Sigmoid colon (tissue), 6 donors: ENCODE measurements at regions not wholly inside any gene's neighbourhood (a gene's known extent, or its start where the extent isn't known, plus 50 kb on each side); places are given as distances from the start of the nearest gene placed in this dataset.

ENCODE experiments used
- DNase-seq: peaks from one replicate; pipeline ENCODE4 v3.0.0-alpha.2; 2019
- H3K27ac ChIP-seq, 4 donors: fragments of 200-600 bp; sonication (generic); one replicate each; pipeline ENCODE4 v1.5.1; 2016 to 2019; ENCODE audit warnings: mild to moderate bottlenecking in 1 of 4
- H3K27me3 ChIP-seq, 3 donors: fragments of 200-600 bp; sonication (generic); one replicate each; pipeline ENCODE4 v1.5.1; 2019; ENCODE audit warnings: mild to moderate bottlenecking in 1 of 3
- H3K36me3 ChIP-seq, 4 donors: fragments of 200-600 bp; sonication (generic); one replicate each; pipeline ENCODE4 v1.5.1; 2016 to 2019
- H3K4me1 ChIP-seq, 4 donors: fragments of 200-600 bp; sonication (generic); one replicate each; pipeline ENCODE4 v1.5.1; 2017 to 2019
- H3K4me3 ChIP-seq, 4 donors: fragments of 200-600 bp; sonication (generic); one replicate each; pipeline ENCODE4 v1.5.1; 2017 to 2019; ENCODE audit warnings: mild to moderate bottlenecking in 2 of 4, moderate library complexity in 1 of 4
- H3K9me3 ChIP-seq, 4 donors: fragments of 200-600 bp in 3 of 4; sonication (generic) in 3 of 4; one replicate each; pipeline versions ENCODE4 v1.5.1 to v1.6.1; 2013 to 2019
- CTCF ChIP-seq, 4 experiments: fragments of 450-650 bp in 3 of 4; fragments of 200-600 bp in 1 of 4; IDR thresholded peaks; one replicate each; pipeline ENCODE4 v1.5.1; 2016 to 2019; ENCODE audit warnings: antibody characterized with exemption in 4 of 4, mild to moderate bottlenecking in 3 of 4, moderate library complexity in 2 of 4
- EP300 ChIP-seq, 4 donors: sonication (generic); formaldehyde crosslinking; IDR thresholded peaks; one replicate each; pipeline ENCODE4 v1.6.1; 2017; ENCODE audit warnings: antibody characterized with exemption in 4 of 4
- POLR2A ChIP-seq, 2 donors: fragments of 450-650 bp; IDR thresholded peaks; one replicate each; pipeline ENCODE4 v1.6.1; 2016; ENCODE audit warnings: antibody characterized with exemption in 2 of 2, mild to moderate bottlenecking in 2 of 2, moderate library complexity in 2 of 2
- POLR2AphosphoS5 ChIP-seq, 4 donors: sonication (generic); formaldehyde crosslinking; IDR thresholded peaks; one replicate each; pipeline ENCODE4 v1.6.1; 2017; ENCODE audit warnings: antibody characterized with exemption in 4 of 4
- WGBS, 2 donors: extraction: QIAGEN DNeasy Blood & Tissue Kit; methylation state at CpG; one replicate each; pipeline ENCODE4 v1.1.7; 2013; 5-methylcytosine and 5-hydroxymethylcytosine counted together
- intact Hi-C: fragments of 100-400 bp; cut with DNase I; formaldehyde crosslinking; loops from one replicate; pipeline ENCODE4 v1.15.1; 2023
- donor health status: healthy with polysubstance abuse.
- donor health status: healthy.

GRCh38 chr7:90025771-90026170, 128.5 kb upstream of the STEAP1 start:
- no peaks in the 10 kb centered on the region for H3K27me3 ChIP-seq
- WGBS, 2 donors: 87 to 89% methylated on average over 1 of the region's 1 CpG
- TF ChIP-seq EP300 (IDR thresholded peaks at IDR 0.05): no peak
- intact Hi-C loops: no loop called here
- no peak for DNase-seq
- no peak overlapping the region for H3K4me3 ChIP-seq
- no peaks in the 10 kb centered on the region for H3K4me1 ChIP-seq
- no peak overlapping the region for H3K27ac ChIP-seq
- H3K36me3 ChIP-seq: no peaks in the 10 kb centered on the region
- H3K9me3 ChIP-seq: no peaks in the 10 kb centered on the region

GRCh38 chr7:90033850-90034249, 120.4 kb upstream of the STEAP1 start:
- WGBS, 2 donors: 84 to 85% methylated on average over 4 of the region's 4 CpGs
- intact Hi-C loops: no loop called here

DNA sequence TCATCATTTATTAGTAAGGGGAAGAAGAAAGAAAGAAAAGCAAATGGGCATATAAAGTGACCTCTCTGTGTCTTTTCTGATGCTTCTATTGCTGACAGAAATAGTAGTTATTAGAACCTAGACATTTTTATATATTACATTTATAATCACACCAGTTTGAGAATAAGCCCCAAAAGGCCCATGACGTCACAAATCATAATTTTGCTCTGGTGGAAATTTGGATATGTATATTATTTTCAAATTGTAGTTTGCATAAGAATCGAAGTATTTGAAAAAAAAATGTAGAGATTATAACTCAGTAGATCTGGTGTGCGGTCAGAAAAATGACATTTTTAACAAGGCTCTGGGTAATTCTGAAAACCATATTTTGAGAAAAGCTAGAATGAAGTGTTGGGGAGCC, 101.2 kb upstream of the STEAP1 start:
- intact Hi-C loops: no loop called here
- WGBS, 2 donors: 82 to 89% methylated on average over 3 of the region's 3 CpGs
- Histone ChIP-seq H3K4me1 (no peaks in the 10 kb centered on the region), H3K4me3 (no peak overlapping the region), H3K36me3 (no peaks in the 10 kb centered on the region), H3K27ac (no peak overlapping the region), H3K9me3 (no peaks in the 10 kb centered on the region), H3K27me3 (no peaks in the 10 kb centered on the region)
- TF ChIP-seq POLR2AphosphoS5 (IDR thresholded peaks at IDR 0.05) (no peak), CTCF (IDR thresholded peaks at IDR 0.05) (no peak), POLR2A (IDR thresholded peaks at IDR 0.05) (no peak), EP300 (IDR thresholded peaks at IDR 0.05) (no peak)
- no peak for DNase-seq

More at GRCh38 chr7:90033850-90034249, 120.4 kb upstream of the STEAP1 start:
- no peak overlapping the region for H3K27ac ChIP-seq
- H3K9me3 ChIP-seq: no peaks in the 10 kb centered on the region
- H3K36me3 ChIP-seq: no peaks in the 10 kb centered on the region
- no peaks in the 10 kb centered on the region for H3K27me3 ChIP-seq
- no peaks in the 10 kb centered on the region for H3K4me1 ChIP-seq
- no peak for TF ChIP-seq EP300 (IDR thresholded peaks at IDR 0.05)
- no peak for TF ChIP-seq CTCF (IDR thresholded peaks at IDR 0.05)
- no peak for TF ChIP-seq POLR2A (IDR thresholded peaks at IDR 0.05)
- TF ChIP-seq POLR2AphosphoS5 (IDR thresholded peaks at IDR 0.05): no peak
- no peak overlapping the region for H3K4me3 ChIP-seq
- no peak for DNase-seq

- intact Hi-C loops: no loop called here
- no peaks in the 10 kb centered on the region for H3K27me3 ChIP-seq
- no peaks in the 10 kb centered on the region for H3K4me1 ChIP-seq
- no peaks in the 10 kb centered on the region for H3K9me3 ChIP-seq
- H3K27ac ChIP-seq: no peak overlapping the region
- 6 to 46% methylated on average over 2 of the region's 2 CpGs for WGBS, 2 donors
- DNase-seq: no peak
- H3K4me3 ChIP-seq: no peak overlapping the region
- no peak for TF ChIP-seq POLR2A (IDR thresholded peaks at IDR 0.05)
- no peak for TF ChIP-seq CTCF (IDR thresholded peaks at IDR 0.05)
- TF ChIP-seq EP300 (IDR thresholded peaks at IDR 0.05): no peak
- no peak for TF ChIP-seq POLR2AphosphoS5 (IDR thresholded peaks at IDR 0.05)
- H3K36me3 ChIP-seq: no peaks in the 10 kb centered on the region
Measured at GRCh38 chr7:90061077-90061476, 93.2 kb upstream of the STEAP1 start.

DNA sequence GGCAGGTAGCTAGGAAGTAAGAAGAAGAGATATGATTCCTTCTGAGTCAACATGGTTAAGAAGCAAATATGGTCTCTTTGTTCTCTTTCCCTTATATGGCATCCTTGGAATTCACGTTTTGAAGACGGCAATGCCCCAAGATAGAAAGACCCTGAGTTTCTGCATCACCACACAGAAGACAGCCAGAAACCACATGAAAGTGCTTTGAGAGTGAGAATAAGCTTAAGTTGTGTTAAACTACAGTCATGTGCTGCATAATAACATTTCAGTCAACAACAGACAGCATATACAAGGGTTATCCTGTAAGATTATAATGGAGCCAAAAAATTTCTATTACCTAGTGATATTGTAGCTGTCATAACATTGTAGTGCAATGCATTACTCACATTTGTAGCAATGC, 89.9 kb upstream of the STEAP1 start:
- Histone ChIP-seq H3K27me3 (no peaks in the 10 kb centered on the region), H3K9me3 (no peaks in the 10 kb centered on the region), H3K36me3 (no peaks in the 10 kb centered on the region), H3K4me3 (no peak overlapping the region), H3K4me1 (no peaks in the 10 kb centered on the region), H3K27ac (no peak overlapping the region)
- WGBS, 2 donors: 78 to 90% methylated on average over 2 of the region's 2 CpGs
- DNase-seq: no peak
- TF ChIP-seq POLR2AphosphoS5 (IDR thresholded peaks at IDR 0.05) (no peak), POLR2A (IDR thresholded peaks at IDR 0.05) (no peak), CTCF (IDR thresholded peaks at IDR 0.05) (no peak), EP300 (IDR thresholded peaks at IDR 0.05) (no peak)
- intact Hi-C loops: no loop called here
